ENCODE measurements at regions not wholly inside any gene's neighbourhood (a gene's known extent, or its start where the extent isn't known, plus 50 kb on each side); places are given as distances from the start of the nearest gene placed in this dataset.

- TF ChIP-seq CTCF (IDR thresholded peaks at IDR 0.05): no peak
- H3K4me3 ChIP-seq: no peak overlapping the region
- H3K36me3 ChIP-seq: no peaks in the 10 kb centered on the region
- 66% methylated on average over 4 of the region's 4 CpGs for WGBS
- peaks cover 5 to 37% (median 24%) of the 10 kb centered on the region in 4 donors for H3K4me1 ChIP-seq
- H3K27me3 ChIP-seq: no peaks in the 10 kb centered on the region
- H3K27ac ChIP-seq (replicated peaks in 1 of 4): no peak overlapping the region
- DNase-seq (ENCODE audit: extremely low spot score): no peak
- intact Hi-C loops (cut with DNase I): no loop called here
- no peaks in the 10 kb centered on the region for H3K9me3 ChIP-seq
Measured at GRCh38 chr5:56475689-56476486, 242.8 kb upstream of the ANKRD55 start.

DNA sequence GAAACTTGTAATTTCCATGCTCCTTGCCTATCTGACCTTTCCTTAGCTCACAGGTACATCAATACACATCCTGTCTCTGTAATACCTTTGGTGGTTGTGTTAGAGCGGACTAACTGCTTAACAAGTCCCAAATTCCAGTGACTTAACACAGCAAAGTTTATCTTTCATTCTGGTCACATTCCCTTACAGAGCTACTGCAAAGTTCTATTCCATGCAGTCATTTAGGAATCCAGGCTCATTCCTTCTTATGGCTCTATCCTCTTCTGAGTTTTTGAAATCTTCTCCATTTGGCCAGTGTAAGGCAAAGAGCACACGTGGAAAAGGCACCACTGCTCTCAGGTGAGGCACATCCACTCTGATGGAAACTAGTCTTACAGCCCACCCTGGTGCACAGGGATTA lies 238.6 kb upstream of the ANKRD55 start:
- Histone ChIP-seq H3K27me3 (no peaks in the 10 kb centered on the region), H3K4me1 (peaks cover 0 to 12% (median 7%) of the 10 kb centered on the region in 4 donors), H3K9me3 (no peaks in the 10 kb centered on the region), H3K27ac (replicated peaks in 1 of 4) (no peak overlapping the region), H3K4me3 (no peak overlapping the region), H3K36me3 (no peaks in the 10 kb centered on the region)
- TF ChIP-seq CTCF (IDR thresholded peaks at IDR 0.05): no peak
- TF ChIP-seq EP300 (IDR thresholded peaks at IDR 0.05): no peak
- TF ChIP-seq POLR2AphosphoS5 (IDR thresholded peaks at IDR 0.05): no peak
- TF ChIP-seq POLR2A (IDR thresholded peaks at IDR 0.05; ENCODE audit: low read depth): no peak
- DNase-seq (ENCODE audit: extremely low spot score): no peak
- 77% methylated on average over 2 of the region's 2 CpGs for WGBS
- intact Hi-C loops (cut with DNase I): no loop called here

DNA sequence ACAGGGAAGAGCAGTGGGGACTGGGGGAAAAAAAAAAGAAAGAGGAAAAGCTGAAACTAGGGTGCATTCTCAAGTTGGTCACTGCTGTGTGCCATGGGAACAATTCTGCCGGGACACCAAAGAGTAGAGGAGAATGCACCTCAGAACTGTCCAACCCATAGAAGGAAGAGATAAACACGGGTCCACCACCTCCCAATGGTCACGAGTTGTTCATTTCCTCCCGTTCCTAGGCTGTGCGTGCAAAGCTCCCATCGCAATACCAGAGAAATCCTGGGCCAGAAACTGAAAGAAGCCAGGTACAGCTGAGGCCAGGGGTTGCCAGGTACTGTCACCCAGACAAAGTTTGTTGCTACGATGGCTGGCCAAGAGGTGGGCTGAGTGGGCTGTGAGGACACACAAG lies 236.9 kb upstream of the ANKRD55 start:
- 82% methylated on average over 7 of the region's 7 CpGs for WGBS
- no peaks in the 10 kb centered on the region for H3K27me3 ChIP-seq
- no peak for DNase-seq (ENCODE audit: extremely low spot score)
- intact Hi-C loops (cut with DNase I): no loop called here
- H3K4me1 ChIP-seq: peaks cover 0 to 14% (median 10%) of the 10 kb centered on the region in 4 donors
- no peak overlapping the region for H3K4me3 ChIP-seq
- no peak for TF ChIP-seq CTCF (IDR thresholded peaks at IDR 0.05)
- H3K36me3 ChIP-seq: no peaks in the 10 kb centered on the region
- H3K9me3 ChIP-seq: no peaks in the 10 kb centered on the region
- no peak overlapping the region for H3K27ac ChIP-seq (replicated peaks in 1 of 4)

DNA sequence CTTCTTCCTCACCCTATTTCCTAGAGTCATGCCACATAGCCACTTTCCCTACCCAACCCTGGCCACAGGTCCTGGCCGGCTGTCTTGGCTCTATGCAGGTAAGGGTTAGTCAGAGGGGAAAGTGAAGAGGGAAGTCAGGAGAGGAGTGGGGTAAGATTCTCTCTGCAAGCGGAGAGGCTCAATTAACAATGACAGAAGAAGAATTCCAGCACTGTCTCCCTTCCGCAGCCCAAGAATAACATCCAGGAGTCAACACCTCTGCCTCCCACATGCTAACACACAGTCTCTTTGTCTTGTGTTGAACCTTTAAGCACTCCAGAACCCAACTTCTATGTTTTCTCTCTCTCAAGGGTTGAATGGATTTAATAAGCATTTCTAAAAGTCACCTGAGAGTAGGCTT lies 235.1 kb upstream of the ANKRD55 start:
- no peak overlapping the region for H3K27ac ChIP-seq (replicated peaks in 1 of 4)
- DNase-seq (ENCODE audit: extremely low spot score): no peak
- intact Hi-C loops (cut with DNase I): no loop called here
- H3K4me1 ChIP-seq: peaks cover 0 to 15% (median 13%) of the 10 kb centered on the region in 4 donors
- no peaks in the 10 kb centered on the region for H3K27me3 ChIP-seq
- H3K9me3 ChIP-seq: no peaks in the 10 kb centered on the region
- no peaks in the 10 kb centered on the region for H3K36me3 ChIP-seq
- 78% methylated on average over 3 of the region's 3 CpGs for WGBS
- TF ChIP-seq EP300 (IDR thresholded peaks at IDR 0.05) (no peak), CTCF (IDR thresholded peaks at IDR 0.05) (no peak), POLR2A (IDR thresholded peaks at IDR 0.05; ENCODE audit: low read depth) (no peak), POLR2AphosphoS5 (IDR thresholded peaks at IDR 0.05) (no peak)
- H3K4me3 ChIP-seq: no peak overlapping the region

- Histone ChIP-seq H3K27ac (replicated peaks in 1 of 4) (no peak overlapping the region), H3K4me3 (no peak overlapping the region), H3K9me3 (no peaks in the 10 kb centered on the region), H3K27me3 (no peaks in the 10 kb centered on the region), H3K36me3 (no peaks in the 10 kb centered on the region), H3K4me1 (peaks cover 0 to 15% (median 13%) of the 10 kb centered on the region in 4 donors)
- TF ChIP-seq POLR2AphosphoS5 (IDR thresholded peaks at IDR 0.05): no peak
- TF ChIP-seq CTCF (IDR thresholded peaks at IDR 0.05): no peak
- TF ChIP-seq POLR2A (IDR thresholded peaks at IDR 0.05; ENCODE audit: low read depth): no peak
- no peak for TF ChIP-seq EP300 (IDR thresholded peaks at IDR 0.05)
- intact Hi-C loops (cut with DNase I): no loop called here
- DNase-seq (ENCODE audit: extremely low spot score): no peak
- 86% methylated on average over 4 of the region's 5 CpGs for WGBS
Measured at GRCh38 chr5:56467176-56467717, 234.1 kb upstream of the ANKRD55 start.
